Trophoblast cell (in vitro differentiated cells and primary cell): ENCODE measurements at regions not wholly inside any gene's neighbourhood (a gene's known extent, or its start where the extent isn't known, plus 50 kb on each side); places are given as distances from the start of the nearest gene placed in this dataset.

Experiments used
- DNase-seq, 2 donors: peaks; one replicate each; pipeline ENCODE4 v3.0.0-alpha.2; 2016
- H2AFZ ChIP-seq: 2 replicates; pipeline ENCODE4 v1.6.1; 2013; ENCODE audit warnings: low read length, moderate library complexity, mild to moderate bottlenecking; ENCODE audit not compliant: insufficient read depth, poor library complexity
- H2AK5ac ChIP-seq: 2 replicates; pipeline ENCODE4 v1.6.1; 2013; ENCODE audit warnings: mild to moderate bottlenecking, low read length
- H2BK120ac ChIP-seq: 2 replicates; pipeline ENCODE4 v1.6.1; 2013; ENCODE audit warnings: low read length, mild to moderate bottlenecking, moderate library complexity; ENCODE audit not compliant: insufficient read depth, poor library complexity
- H2BK12ac ChIP-seq: 2 replicates; pipeline ENCODE4 v1.6.1; 2013; ENCODE audit warnings: mild to moderate bottlenecking, low read length, moderate library complexity
- H2BK5ac ChIP-seq: 2 replicates; pipeline ENCODE4 v1.6.1; 2013; ENCODE audit warnings: low read length, low read depth, moderate library complexity, mild to moderate bottlenecking; ENCODE audit not compliant: poor library complexity
- H3K14ac ChIP-seq: 2 replicates; pipeline ENCODE4 v1.6.1; 2013; ENCODE audit warnings: mild to moderate bottlenecking, low read length
- H3K18ac ChIP-seq: 2 replicates; pipeline ENCODE4 v1.6.1; 2013; ENCODE audit warnings: mild to moderate bottlenecking, low read length
- H3K23ac ChIP-seq: 2 replicates; pipeline ENCODE4 v1.6.1; 2013; ENCODE audit warnings: low read length
- H3K27ac ChIP-seq: 2 replicates; pipeline ENCODE4 v1.5.1; 2013; ENCODE audit warnings: low read depth, mild to moderate bottlenecking, inconsistent platforms, low read length, moderate library complexity
- H3K27me3 ChIP-seq: 2 replicates; pipeline ENCODE4 v1.6.1; 2013; ENCODE audit warnings: inconsistent platforms, mild to moderate bottlenecking, low read length, moderate library complexity; ENCODE audit not compliant: insufficient read depth
- H3K36me3 ChIP-seq, 2 experiments: 1 replicate in 1 of 2; 2 replicates in 1 of 2; pipeline ENCODE4 v1.6.1; 2013; ENCODE audit warnings: low read length in 2 of 2, mild to moderate bottlenecking in 2 of 2, moderate library complexity in 1 of 2; ENCODE audit not compliant: insufficient read depth in 2 of 2, control insufficient read depth in 1 of 2
- H3K4ac ChIP-seq: 2 replicates; pipeline ENCODE4 v1.6.1; 2013; ENCODE audit warnings: low read depth, mild to moderate bottlenecking, low read length, moderate library complexity
- H3K4me1 ChIP-seq, 2 experiments: 1 replicate in 1 of 2; 2 replicates in 1 of 2; pipeline ENCODE4 v1.6.1; 2013; ENCODE audit warnings: low read length in 2 of 2, mild to moderate bottlenecking in 2 of 2, moderate library complexity in 1 of 2; ENCODE audit not compliant: insufficient read depth in 2 of 2, control insufficient read depth in 1 of 2
- H3K4me2 ChIP-seq: 2 replicates; pipeline ENCODE4 v1.6.1; 2013; ENCODE audit warnings: inconsistent platforms, mild to moderate bottlenecking, low read length, moderate library complexity
- H3K4me3 ChIP-seq: 2 replicates; pipeline ENCODE4 v1.5.1; 2013; ENCODE audit warnings: mild to moderate bottlenecking, low read depth, low read length, inconsistent platforms
- H3K79me1 ChIP-seq: one replicate; pipeline ENCODE4 v1.6.1; 2013; ENCODE audit warnings: low read length
- H3K79me2 ChIP-seq: 2 replicates; pipeline ENCODE4 v1.6.1; 2013; ENCODE audit warnings: low read length, mild to moderate bottlenecking; ENCODE audit not compliant: control insufficient read depth, insufficient read depth, poor library complexity
- H3K9ac ChIP-seq: 2 replicates; pipeline ENCODE4 v1.6.1; 2013; ENCODE audit warnings: mild to moderate bottlenecking, low read length
- H3K9me3 ChIP-seq: 2 replicates; pipeline ENCODE4 v1.6.1; 2013; ENCODE audit warnings: low read depth, mild to moderate bottlenecking, control low read depth, inconsistent platforms, low read length; ENCODE audit not compliant: insufficient read depth
- H4K12ac ChIP-seq: 2 replicates; pipeline ENCODE4 v1.6.1; 2013; ENCODE audit warnings: low read depth, mild to moderate bottlenecking, low read length, moderate library complexity
- H4K8ac ChIP-seq: 2 replicates; pipeline ENCODE4 v1.6.1; 2013; ENCODE audit warnings: low read depth, mild to moderate bottlenecking, low read length, moderate library complexity
- H4K91ac ChIP-seq: one replicate; pipeline ENCODE4 v1.6.1; 2013; ENCODE audit warnings: low read depth, mild to moderate bottlenecking, low read length, moderate library complexity
- WGBS: extraction: QIAGEN DNeasy Blood & Tissue Kit; methylation state at CpG from one replicate; pipeline ENCODE4 v1.1.7; 2013; ENCODE audit warnings: missing lambda C conversion rate; ENCODE audit not compliant: insufficient read length, insufficient coverage; ENCODE audit errors: extremely low coverage; 5-methylcytosine and 5-hydroxymethylcytosine counted together

DNA sequence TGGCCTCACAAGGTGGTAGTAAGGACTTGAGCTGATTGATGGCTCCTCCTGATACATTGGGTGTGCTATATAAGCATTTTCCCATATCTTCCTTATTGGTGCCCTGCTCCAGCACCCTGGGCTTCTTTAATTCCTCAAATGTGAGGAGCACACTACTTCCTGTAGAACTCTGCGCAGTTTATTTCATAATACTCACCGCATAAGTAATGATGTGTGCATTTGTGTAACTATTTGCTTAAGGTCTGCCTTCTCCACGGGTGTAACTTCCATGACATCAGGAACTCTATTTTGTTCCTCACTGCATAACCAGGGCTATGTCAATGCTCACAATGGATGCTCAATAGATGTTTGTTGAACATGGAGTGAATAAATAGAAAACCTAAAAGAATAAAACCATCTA lies 392.2 kb downstream of the SEC23A start:
- H3K9ac ChIP-seq: no peak overlapping the region
- H3K79me1 ChIP-seq: no peaks in the 10 kb centered on the region
- H3K4ac ChIP-seq: no peak overlapping the region
- no peak overlapping the region for H4K12ac ChIP-seq
- no peak overlapping the region for H2AFZ ChIP-seq
- no peak overlapping the region for H2BK120ac ChIP-seq
- H3K4me2 ChIP-seq: no peak overlapping the region
- no peak for DNase-seq
- no peaks in the 10 kb centered on the region for H3K27me3 ChIP-seq
- H3K18ac ChIP-seq: no peak overlapping the region
- H3K9me3 ChIP-seq: no peaks in the 10 kb centered on the region
- no peak overlapping the region for H2BK5ac ChIP-seq
- no peak overlapping the region for H3K27ac ChIP-seq
- H4K8ac ChIP-seq: no peak overlapping the region
- no peak overlapping the region for H3K14ac ChIP-seq
- H3K36me3 ChIP-seq: no peaks in the 10 kb centered on the region
- H4K91ac ChIP-seq: no peak overlapping the region
- H2BK12ac ChIP-seq: no peak overlapping the region
- H3K4me3 ChIP-seq: no peak overlapping the region
- no peak overlapping the region for H3K23ac ChIP-seq
- no peaks in the 10 kb centered on the region for H3K79me2 ChIP-seq
- WGBS: no CpG with 5 or more reads among the region's 3 CpGs
- no peak overlapping the region for H2AK5ac ChIP-seq
- H3K4me1 ChIP-seq: no peaks in the 10 kb centered on the region

DNA sequence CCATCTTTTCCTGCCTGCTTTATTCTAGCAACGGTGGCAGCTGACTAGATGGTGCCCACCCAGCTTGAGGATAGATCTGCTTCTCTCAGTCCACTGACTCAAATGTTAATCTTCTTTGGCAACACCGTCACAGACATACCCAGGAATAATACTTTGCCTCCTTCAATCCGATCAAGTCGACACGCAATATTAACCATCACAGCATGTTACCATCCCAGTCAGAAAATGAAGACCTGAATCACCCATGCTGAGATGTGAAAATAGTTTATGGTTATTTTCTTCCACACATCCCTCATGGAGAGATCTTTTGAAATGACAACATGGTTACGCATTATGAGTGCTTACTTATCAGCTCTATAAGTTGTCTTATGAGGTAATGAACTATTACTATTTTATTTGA lies 392.8 kb downstream of the SEC23A start:
- Histone ChIP-seq H3K9me3 (no peaks in the 10 kb centered on the region), H3K4me2 (no peak overlapping the region)
- WGBS: no CpG with 5 or more reads among the region's 6 CpGs

DNA sequence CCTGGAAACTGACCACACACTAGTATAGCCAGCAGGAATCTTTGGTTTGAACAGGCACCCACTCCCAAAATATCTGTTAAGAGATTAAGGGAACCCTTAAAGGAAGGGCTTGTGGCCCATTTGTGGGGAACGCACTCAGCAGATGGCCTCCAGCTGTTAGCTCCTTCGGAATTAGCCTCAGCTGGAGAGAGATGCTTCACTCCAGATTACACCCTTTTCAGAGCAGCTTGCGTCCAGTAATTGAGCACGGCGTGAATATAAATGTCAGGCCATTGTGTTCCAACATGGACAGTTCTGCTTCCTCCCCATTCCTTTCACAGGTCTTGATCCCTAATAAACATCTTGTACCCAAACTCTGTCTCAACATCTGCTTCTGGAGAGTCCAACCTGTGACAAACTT lies 397.8 kb downstream of the SEC23A start:
- H3K79me2 ChIP-seq: no peaks in the 10 kb centered on the region
- H2AK5ac ChIP-seq: no peak overlapping the region
- no peak overlapping the region for H3K4me3 ChIP-seq
- H3K27ac ChIP-seq: no peak overlapping the region
- H3K4ac ChIP-seq: no peak overlapping the region
- H3K27me3 ChIP-seq: no peaks in the 10 kb centered on the region
- no peaks in the 10 kb centered on the region for H3K79me1 ChIP-seq
- no peak overlapping the region for H3K18ac ChIP-seq
- no peak overlapping the region for H3K14ac ChIP-seq
- H2BK12ac ChIP-seq: no peak overlapping the region
- no peaks in the 10 kb centered on the region for H3K4me1 ChIP-seq
- no peak overlapping the region for H4K8ac ChIP-seq
- H3K9ac ChIP-seq: no peak overlapping the region
- H2AFZ ChIP-seq: no peak overlapping the region
- H3K9me3 ChIP-seq: no peaks in the 10 kb centered on the region
- no peak overlapping the region for H4K91ac ChIP-seq
- H3K36me3 ChIP-seq: no peaks in the 10 kb centered on the region
- H3K4me2 ChIP-seq: no peak overlapping the region
- H2BK120ac ChIP-seq: no peak overlapping the region
- no peak overlapping the region for H2BK5ac ChIP-seq
- no peak for DNase-seq
- H3K23ac ChIP-seq: no peak overlapping the region
- no peak overlapping the region for H4K12ac ChIP-seq
- no CpG with 5 or more reads among the region's 5 CpGs for WGBS

More for the DNA sequence above, 392.8 kb downstream of the SEC23A start:
- Histone ChIP-seq H3K4ac (no peak overlapping the region), H4K8ac (no peak overlapping the region), H3K18ac (no peak overlapping the region), H3K36me3 (no peaks in the 10 kb centered on the region), H2BK12ac (no peak overlapping the region), H4K12ac (no peak overlapping the region), H2AFZ (no peak overlapping the region), H3K9ac (no peak overlapping the region), H4K91ac (no peak overlapping the region), H3K79me1 (no peaks in the 10 kb centered on the region), H3K27ac (no peak overlapping the region), H3K23ac (no peak overlapping the region), H3K4me3 (no peak overlapping the region), H2AK5ac (no peak overlapping the region), H2BK5ac (no peak overlapping the region), H3K14ac (no peak overlapping the region), H2BK120ac (no peak overlapping the region), H3K4me1 (no peaks in the 10 kb centered on the region), H3K27me3 (no peaks in the 10 kb centered on the region), H3K79me2 (no peaks in the 10 kb centered on the region)
- DNase-seq: no peak

DNA sequence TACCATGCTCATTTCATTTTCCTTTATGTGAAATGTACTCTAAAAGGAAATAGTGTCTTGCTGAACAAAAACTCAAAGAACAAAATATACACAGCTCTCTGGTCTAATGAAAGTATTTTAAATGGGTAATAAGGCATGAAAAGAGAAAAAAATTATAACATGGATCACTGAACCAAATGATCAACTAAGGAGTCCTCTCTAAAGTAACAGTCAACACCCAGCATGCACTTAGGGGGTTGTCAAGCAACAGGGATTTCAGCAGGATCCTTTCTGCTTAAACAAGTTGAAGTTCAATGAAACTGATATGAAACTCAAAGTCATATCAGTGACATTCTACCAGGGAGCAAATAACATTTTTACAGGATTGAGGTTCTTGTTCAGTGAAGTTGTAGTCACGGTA lies 398.8 kb downstream of the SEC23A start:
- H2BK12ac ChIP-seq: no peak overlapping the region
- no CpG with 5 or more reads among the region's 1 CpG for WGBS
- no peak for DNase-seq
- H3K27me3 ChIP-seq: no peaks in the 10 kb centered on the region
- H3K4me3 ChIP-seq: no peak overlapping the region
- H4K12ac ChIP-seq: no peak overlapping the region
- H3K4ac ChIP-seq: no peak overlapping the region
- H2AK5ac ChIP-seq: no peak overlapping the region
- H4K91ac ChIP-seq: no peak overlapping the region
- no peak overlapping the region for H2AFZ ChIP-seq
- no peaks in the 10 kb centered on the region for H3K36me3 ChIP-seq
- no peak overlapping the region for H4K8ac ChIP-seq
- no peaks in the 10 kb centered on the region for H3K9me3 ChIP-seq
- H3K79me1 ChIP-seq: no peaks in the 10 kb centered on the region
- H3K4me1 ChIP-seq: no peaks in the 10 kb centered on the region
- H3K9ac ChIP-seq: no peak overlapping the region
- no peaks in the 10 kb centered on the region for H3K79me2 ChIP-seq
- no peak overlapping the region for H3K27ac ChIP-seq
- no peak overlapping the region for H3K18ac ChIP-seq
- H3K23ac ChIP-seq: no peak overlapping the region
- H3K14ac ChIP-seq: no peak overlapping the region
- no peak overlapping the region for H2BK120ac ChIP-seq
- no peak overlapping the region for H3K4me2 ChIP-seq
- H2BK5ac ChIP-seq: no peak overlapping the region
